GM19025 (cell line): ENCODE measurements at regions not wholly inside any gene's neighbourhood (a gene's known extent, or its start where the extent isn't known, plus 50 kb on each side); places are given as distances from the start of the nearest gene placed in this dataset.
"Not testable (repeated sequence)": the region's sequence is repeated elsewhere in the genome, so short reads cannot be mapped to it uniquely, and the experiment has no call there.

Experiments used
- ATAC-seq: cut with Tn5 transposase; IDR thresholded peaks from one replicate; pipeline ENCODE4 v1.9.1; 2021; ENCODE audit warnings: mild to moderate bottlenecking, low read depth, moderate library complexity; ENCODE audit not compliant: unreplicated experiment

- ATAC-seq: no peak
These were observed 383.8 kb upstream of the CITED2 start for GRCh38 chr6:139758209-139758611.

GRCh38 chr6:139757784-139758183, 383.3 kb upstream of the CITED2 start:
- no peak for ATAC-seq

DNA sequence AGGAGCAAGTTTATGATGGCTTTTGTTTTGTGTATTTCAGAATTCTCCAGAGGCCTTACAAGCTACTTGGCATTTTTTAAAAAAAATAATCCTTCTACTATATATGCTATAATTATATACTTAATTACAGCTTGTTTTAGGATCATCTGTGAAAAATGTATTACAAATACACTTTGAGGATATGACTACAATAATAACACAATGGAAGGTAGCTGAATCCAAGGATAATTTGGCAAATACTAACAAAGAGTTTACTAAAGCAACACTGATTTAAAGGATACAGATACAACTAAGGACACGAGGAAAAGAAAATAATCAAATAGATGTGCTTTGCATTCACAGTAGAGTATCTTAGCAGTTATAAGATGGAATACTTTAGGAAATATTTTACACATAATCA, 381.9 kb upstream of the CITED2 start:
- ATAC-seq: no peak

GRCh38 chr6:139754898-139755775, 380.7 kb upstream of the CITED2 start:
- no peak for ATAC-seq

- no peak for ATAC-seq
These were observed 378.9 kb upstream of the CITED2 start for GRCh38 chr6:139753198-139753861.

DNA sequence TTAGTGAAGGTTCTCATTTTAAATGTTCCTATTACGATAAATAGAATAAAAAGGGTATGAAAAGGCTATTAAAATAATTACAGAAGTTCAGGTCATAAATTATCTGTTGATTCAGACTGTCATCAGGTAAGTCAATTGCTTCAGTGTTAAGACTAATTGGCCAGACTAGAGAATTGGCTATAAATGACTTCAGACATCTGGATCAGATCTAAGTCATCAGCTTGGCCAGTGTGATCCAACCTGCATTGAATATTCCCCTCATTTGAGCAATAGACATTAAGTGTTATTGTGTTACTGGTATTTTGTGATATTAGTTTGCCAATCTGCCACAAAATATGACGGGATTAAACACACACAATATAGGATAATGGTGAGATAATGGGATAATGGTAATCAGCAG, 377.6 kb upstream of the CITED2 start:
- no peak for ATAC-seq

- no peak for ATAC-seq
These were observed 376.7 kb upstream of the CITED2 start for GRCh38 chr6:139751179-139751578.

DNA sequence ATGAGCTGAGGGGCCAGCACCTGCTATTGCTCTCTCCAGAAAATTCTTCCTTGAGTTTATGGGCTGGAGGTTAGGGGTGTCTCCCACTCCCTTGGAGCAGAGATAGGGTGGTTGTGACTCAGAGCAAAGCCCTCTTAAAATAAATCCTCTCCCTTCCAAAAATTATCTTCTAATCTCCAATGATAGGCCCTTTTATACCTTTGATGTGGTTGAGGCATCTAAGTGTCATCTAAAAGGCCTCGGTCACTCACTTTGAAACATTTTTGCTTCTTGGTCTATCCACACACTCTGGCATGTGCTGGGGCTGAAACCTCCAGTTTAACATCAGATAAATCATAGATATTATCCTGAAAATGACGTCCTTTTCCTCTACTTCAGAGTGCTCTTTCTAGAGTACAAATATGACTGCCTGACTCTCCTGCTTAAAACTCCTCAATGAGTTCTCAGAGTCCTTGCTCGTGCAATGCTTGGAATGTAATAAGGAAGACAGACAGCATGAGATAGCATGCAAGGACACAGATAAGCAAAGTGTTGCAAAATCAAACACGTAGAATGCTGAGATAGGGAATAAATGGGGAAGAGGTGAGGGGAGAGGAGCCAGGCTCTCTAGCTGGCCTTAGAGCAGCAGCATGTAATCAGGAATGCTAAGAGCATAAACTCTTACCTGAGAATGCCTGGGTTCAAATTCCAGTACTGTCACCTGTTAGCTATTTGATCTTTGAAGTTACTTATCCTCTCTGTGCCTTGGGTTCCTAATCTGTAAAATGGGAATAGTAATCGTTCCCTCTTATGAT, 374.1 kb upstream of the CITED2 start:
- no peak for ATAC-seq

DNA sequence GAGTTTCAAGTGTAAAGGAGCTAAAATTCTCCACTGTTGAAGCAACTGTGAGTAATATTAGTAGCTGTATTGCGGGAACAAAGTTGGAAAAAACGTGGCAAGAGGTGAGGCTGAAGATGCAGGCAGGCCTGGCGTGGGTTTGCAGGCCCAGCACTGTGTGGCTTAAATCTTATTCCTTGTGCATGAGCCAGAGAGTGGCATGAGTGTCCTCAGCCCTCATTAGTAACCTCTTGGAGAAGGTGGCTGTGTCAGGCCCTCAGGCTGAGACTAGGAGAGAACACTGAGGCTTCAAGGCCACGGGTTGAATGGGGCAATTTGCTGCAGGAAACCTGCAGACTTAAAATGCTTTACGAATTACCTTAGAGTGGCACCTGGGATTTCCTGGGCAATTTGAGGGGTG, 372.7 kb upstream of the CITED2 start:
- ATAC-seq: no peak

DNA sequence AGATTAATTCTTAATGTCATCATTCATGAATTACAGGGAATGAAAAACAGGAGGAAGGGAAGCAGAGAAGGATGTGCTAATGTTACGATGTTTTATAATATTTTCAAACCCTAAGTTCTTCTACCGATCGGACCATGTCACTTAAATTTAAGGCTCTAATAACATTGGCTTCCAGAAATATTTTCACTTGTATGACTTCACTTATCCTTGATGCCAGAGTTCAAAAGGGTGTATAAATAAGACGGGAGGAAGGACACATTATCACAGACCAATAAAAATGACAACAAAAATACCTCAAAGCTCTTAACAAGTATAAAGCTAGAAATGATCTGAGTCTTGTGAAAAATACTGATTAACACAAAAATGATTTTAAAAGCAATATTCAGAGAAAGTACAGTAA, 370.4 kb upstream of the CITED2 start:
- no peak for ATAC-seq

- ATAC-seq: no peak
These were observed 369.4 kb upstream of the CITED2 start for GRCh38 chr6:139743664-139744437.

DNA sequence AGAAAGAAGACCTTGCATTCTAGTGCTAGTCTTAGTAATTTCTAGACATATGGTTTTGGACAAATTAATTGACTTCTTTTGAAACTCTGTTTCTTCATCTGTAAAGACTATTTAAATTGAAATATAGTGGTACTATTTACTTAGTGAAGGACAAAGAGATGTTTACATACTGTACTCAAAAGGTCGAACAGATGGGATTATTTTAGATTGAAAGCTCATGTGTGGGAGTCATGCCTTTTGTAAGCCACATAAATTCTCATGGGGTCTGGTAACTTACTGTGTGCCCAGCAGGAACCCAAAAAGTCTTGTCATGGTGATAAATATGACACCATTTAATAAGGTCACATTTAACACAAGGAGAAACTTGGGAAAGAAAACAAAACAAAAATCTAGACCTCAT, 368.2 kb upstream of the CITED2 start:
- ATAC-seq: no peak

- ATAC-seq: no peak
These were observed 364.5 kb upstream of the CITED2 start for GRCh38 chr6:139738801-139739455.

DNA sequence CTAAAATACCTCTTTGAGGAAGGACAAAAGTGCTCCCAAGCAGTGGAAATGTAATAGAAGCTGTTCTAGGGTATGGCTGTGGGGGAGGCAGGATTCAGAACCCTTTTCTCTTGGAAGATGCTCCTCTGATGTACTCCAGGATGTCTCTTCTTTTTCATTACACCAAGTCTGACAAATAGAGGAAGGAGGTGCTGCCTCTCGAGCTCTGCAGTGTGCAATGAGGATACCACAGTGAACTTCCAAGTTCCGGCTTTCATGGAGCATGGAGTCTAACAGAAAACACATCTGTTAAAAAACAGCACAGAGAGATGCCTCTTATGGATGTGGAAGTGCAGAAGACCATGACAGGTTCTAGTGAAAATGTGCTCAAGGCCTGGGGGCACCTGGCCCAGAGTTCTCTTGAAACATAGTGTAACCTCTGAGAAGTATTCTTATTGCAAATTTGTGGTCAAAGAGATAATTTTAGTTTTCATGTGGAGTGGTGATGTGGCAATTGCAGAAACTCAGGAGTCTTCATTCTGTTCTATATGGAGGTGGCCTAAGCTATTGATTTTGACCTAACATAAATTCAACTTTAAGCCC, 362.0 kb upstream of the CITED2 start:
- ATAC-seq: no peak

DNA sequence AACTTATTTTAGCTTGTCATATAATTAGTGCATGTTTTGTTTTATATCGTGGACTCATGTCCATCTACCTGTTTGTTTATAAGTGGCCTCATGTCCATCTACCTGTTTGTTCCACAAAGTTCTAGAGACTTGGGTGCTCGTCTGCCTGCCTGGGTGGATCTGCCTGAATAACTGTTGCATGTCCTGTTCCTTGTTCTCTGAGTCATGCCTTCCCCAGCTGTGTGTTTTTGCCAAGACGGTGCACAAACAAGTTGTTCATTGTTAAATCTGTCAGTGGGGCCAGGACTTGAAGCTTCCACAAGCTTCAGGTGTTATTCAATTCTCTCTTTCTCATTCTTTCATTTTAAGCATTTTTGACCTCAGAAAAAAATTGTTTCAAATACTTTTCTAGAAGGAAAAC, 358.0 kb upstream of the CITED2 start:
- no peak for ATAC-seq

GRCh38 chr6:139730340-139730974, 356.0 kb upstream of the CITED2 start:
- no peak for ATAC-seq

DNA sequence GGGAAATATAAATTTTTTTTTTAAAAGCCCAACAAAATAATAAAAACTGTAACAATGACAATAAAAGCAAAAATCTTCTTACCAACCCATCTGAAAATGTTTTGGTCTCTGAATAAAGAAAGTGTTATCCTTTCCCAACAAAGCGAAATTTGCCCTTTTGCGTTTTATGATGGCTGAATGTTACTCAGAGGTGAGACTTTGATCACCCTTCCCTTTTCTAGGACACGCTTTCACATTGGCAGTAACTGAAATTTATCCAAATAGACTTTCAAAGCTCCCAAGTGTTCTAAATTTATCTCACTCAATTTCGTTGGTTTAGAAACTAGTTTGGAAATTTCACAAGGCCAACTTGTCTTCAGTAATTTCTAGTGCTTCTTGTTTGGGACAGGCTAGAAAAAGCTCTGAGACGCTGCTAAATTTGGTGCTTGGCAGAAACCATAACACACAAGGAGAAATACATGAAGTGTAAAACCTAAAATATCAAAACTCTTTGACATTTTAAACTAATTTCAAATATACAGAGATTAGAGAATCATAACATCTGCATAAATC, 354.5 kb upstream of the CITED2 start:
- ATAC-seq: no peak

GRCh38 chr6:139726272-139726671, 351.8 kb upstream of the CITED2 start:
- ATAC-seq: not testable (repeated sequence)

DNA sequence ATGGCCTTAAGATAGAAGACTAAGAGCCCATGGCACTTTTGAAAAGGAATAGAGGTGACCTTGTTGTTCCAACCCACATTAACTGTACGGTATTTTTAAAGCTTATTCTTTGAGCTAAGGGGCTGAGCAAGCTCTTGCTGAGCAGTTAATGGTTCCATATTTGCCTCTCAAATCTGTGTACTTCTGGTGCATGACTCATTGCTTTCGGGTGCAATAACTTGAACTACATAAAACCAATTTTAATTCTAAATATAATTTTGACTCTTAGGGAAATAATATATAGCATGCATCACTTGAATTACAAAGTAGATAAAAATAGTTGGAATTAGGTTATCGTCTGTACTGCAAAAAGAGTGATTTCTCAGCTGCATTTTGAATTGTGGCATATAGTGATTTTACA, 348.1 kb upstream of the CITED2 start:
- ATAC-seq: no peak
